ENCODE measurements at regions not wholly inside any gene's neighbourhood (a gene's known extent, or its start where the extent isn't known, plus 50 kb on each side); places are given as distances from the start of the nearest gene placed in this dataset.

DNA sequence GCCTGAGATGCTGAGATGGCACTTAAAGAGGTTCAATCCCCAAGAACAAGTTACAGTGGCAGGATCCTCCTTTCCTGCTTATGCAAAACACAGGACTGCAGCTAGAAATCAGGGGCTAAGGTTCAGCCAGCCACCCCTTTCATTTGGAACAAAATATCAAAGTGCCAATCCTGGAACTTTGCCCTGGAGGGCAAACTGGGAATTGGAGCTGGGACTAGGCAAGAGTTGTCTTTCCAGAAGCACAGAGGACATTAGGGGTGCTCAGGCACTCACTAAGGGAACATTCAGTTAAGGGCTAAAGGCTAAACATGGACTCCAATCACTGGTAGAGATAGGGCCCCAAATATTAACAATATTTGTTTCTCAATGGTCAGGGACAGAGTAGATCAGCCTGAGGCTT, 237.2 kb downstream of the EMP1 start:
- H3K4me3 ChIP-seq (ENCODE audit: low read depth, low read length): no peak overlapping the region
- TF ChIP-seq, protein P1, sequence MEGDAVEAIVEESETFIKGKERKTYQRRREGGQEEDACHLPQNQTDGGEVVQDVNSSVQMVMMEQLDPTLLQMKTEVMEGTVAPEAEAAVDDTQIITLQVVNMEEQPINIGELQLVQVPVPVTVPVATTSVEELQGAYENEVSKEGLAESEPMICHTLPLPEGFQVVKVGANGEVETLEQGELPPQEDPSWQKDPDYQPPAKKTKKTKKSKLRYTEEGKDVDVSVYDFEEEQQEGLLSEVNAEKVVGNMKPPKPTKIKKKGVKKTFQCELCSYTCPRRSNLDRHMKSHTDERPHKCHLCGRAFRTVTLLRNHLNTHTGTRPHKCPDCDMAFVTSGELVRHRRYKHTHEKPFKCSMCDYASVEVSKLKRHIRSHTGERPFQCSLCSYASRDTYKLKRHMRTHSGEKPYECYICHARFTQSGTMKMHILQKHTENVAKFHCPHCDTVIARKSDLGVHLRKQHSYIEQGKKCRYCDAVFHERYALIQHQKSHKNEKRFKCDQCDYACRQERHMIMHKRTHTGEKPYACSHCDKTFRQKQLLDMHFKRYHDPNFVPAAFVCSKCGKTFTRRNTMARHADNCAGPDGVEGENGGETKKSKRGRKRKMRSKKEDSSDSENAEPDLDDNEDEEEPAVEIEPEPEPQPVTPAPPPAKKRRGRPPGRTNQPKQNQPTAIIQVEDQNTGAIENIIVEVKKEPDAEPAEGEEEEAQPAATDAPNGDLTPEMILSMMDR (IDR thresholded peaks at IDR 0.05; ENCODE audit: insufficient read depth, low read depth, low read length, missing control alignments): no peak
- no peak for DNase-seq (ENCODE audit: low read depth)

GRCh38 chr12:13431041-13431440, 234.5 kb downstream of the EMP1 start:
- TF ChIP-seq, protein P1 (IDR thresholded peaks at IDR 0.05; ENCODE audit: insufficient read depth, low read depth, low read length, missing control alignments): no peak
- H3K4me3 ChIP-seq (ENCODE audit: low read depth, low read length): no peak overlapping the region
- no peak for DNase-seq (ENCODE audit: low read depth)

GRCh38 chr12:13428538-13429265, 232.2 kb downstream of the EMP1 start:
- TF ChIP-seq, protein P1 (IDR thresholded peaks at IDR 0.05; ENCODE audit: insufficient read depth, low read depth, low read length, missing control alignments): no peak
- no peak for DNase-seq (ENCODE audit: low read depth)
- H3K4me3 ChIP-seq (ENCODE audit: low read depth, low read length): no peak overlapping the region

DNA sequence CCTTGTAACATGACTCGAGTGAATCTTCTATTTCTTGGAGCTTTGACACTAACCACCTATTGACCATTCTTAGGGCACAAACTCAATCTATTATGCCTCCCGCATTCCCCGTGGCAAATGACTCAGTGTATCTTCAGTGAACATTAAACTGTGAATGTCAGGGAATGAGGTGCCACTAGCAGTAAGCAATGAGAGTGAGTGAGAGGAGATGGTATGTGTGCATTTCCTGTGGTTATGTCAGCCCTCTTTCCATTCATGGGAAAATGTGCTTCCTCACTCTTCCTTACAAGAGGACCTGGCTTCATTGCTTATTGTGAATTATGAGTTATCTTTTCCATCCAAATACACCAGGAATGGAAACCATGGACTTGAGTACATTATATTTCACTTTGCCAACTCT, 229.2 kb downstream of the EMP1 start:
- DNase-seq (ENCODE audit: low read depth): no peak
- H3K4me3 ChIP-seq (ENCODE audit: low read depth, low read length): no peak overlapping the region
- TF ChIP-seq, protein P1 (IDR thresholded peaks at IDR 0.05; ENCODE audit: insufficient read depth, low read depth, low read length, missing control alignments): no peak

DNA sequence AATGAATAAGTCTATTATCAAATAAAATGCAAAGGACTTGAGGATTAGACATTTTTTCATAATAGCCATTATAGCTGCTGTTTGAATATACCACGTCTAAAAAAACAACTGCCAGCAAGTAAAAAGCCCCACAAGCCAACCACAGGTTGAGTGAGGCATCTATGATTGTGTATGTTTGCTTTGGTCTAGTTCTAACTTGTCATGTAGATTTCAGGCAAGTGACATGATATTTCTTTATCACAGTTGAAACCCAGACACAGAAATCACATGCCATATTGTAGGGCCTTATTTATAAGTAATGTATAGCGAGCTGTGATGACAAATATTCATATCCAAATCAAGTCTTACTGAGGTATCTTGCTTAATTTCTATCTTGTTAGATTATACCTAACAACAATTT, 225.8 kb downstream of the EMP1 start:
- H3K4me3 ChIP-seq (ENCODE audit: low read depth, low read length): no peak overlapping the region
- no peak for DNase-seq (ENCODE audit: low read depth)
- TF ChIP-seq, protein P1 (IDR thresholded peaks at IDR 0.05; ENCODE audit: insufficient read depth, low read depth, low read length, missing control alignments): no peak

GRCh38 chr12:13417516-13417915, 221.0 kb downstream of the EMP1 start:
- TF ChIP-seq, protein P1 (IDR thresholded peaks at IDR 0.05; ENCODE audit: insufficient read depth, low read depth, low read length, missing control alignments): no peak
- no peak for DNase-seq (ENCODE audit: low read depth)
- no peak overlapping the region for H3K4me3 ChIP-seq (ENCODE audit: low read depth, low read length)

DNA sequence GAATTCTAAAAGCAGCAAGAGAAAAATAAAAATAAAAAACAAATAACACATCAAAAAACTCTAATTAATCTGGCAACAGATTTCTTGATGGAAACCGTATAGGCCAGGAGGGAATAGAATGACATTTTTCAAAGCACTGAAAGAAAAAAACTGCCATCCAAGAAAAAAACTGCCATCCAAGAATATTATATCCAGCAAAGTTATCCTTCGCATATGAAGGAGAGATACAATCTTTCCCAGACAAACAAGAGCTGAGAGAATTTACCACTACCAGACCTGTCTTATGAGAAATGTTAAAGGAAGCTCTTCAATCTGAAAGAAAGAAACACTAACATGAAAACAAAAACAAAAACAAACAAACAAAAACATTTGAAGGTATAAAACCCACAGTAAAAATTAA, 214.8 kb downstream of the EMP1 start:
- DNase-seq (ENCODE audit: low read depth): no peak
- TF ChIP-seq, protein P1 (IDR thresholded peaks at IDR 0.05; ENCODE audit: insufficient read depth, low read depth, low read length, missing control alignments): no peak
- H3K4me3 ChIP-seq (ENCODE audit: low read depth, low read length): no peak overlapping the region
